Stromal cell of bone marrow (primary cell): ENCODE measurements at regions not wholly inside any gene's neighbourhood (a gene's known extent, or its start where the extent isn't known, plus 50 kb on each side); places are given as distances from the start of the nearest gene placed in this dataset.
"Not testable (repeated sequence)": the region's sequence is repeated elsewhere in the genome, so short reads cannot be mapped to it uniquely, and the experiment has no call there.

Experiments
- DNase-seq: peaks from one replicate; pipeline ENCODE4 v3.0.0-alpha.2; 2012; ENCODE audit warnings: low read depth

- peak; percentile 69 for DNase-seq
These were observed 59.1 kb downstream of the ZNF467 start for GRCh38 chr7:149714081-149714909.

GRCh38 chr7:149713731-149714068, 59.7 kb downstream of the ZNF467 start:
- DNase-seq = no peak

- no peak for DNase-seq
These were observed 60.2 kb downstream of the ZNF467 start for GRCh38 chr7:149713061-149713730.

GRCh38 chr7:149708026-149708425, 65.4 kb downstream of the ZNF467 start:
- no peak for DNase-seq

- DNase-seq = no peak
These were observed 65.9 kb downstream of the ZNF467 start for GRCh38 chr7:149707448-149707886.

- DNase-seq = no peak
These were observed 67.0 kb downstream of the ZNF467 start for GRCh38 chr7:149706398-149706797.

- no peak for DNase-seq
These were observed 68.9 kb downstream of the ZNF467 start for GRCh38 chr7:149704507-149704906.

- DNase-seq = no peak
These were observed 70.2 kb downstream of the ZNF467 start for GRCh38 chr7:149703044-149703650.

GRCh38 chr7:149701495-149702240, 71.7 kb downstream of the ZNF467 start:
- no peak for DNase-seq

- not testable (repeated sequence) for DNase-seq
These were observed 75.6 kb downstream of the ZNF467 start for GRCh38 chr7:149697767-149698166.

GRCh38 chr7:149696280-149696679, 77.1 kb downstream of the ZNF467 start:
- no peak for DNase-seq

- no peak for DNase-seq
These were observed 80.8 kb downstream of the ZNF467 start for GRCh38 chr7:149692557-149692982.

GRCh38 chr7:149692056-149692455, 81.3 kb downstream of the ZNF467 start:
- no peak for DNase-seq

- peak; percentile 31 for DNase-seq
These were observed 82.5 kb downstream of the ZNF467 start for GRCh38 chr7:149690688-149691446.

GRCh38 chr7:149689291-149689721, 84.1 kb downstream of the ZNF467 start:
- no peak for DNase-seq

GRCh38 chr7:149688836-149689235, 84.6 kb downstream of the ZNF467 start:
- no peak for DNase-seq

- not testable (repeated sequence) for DNase-seq
These were observed 85.6 kb downstream of the ZNF467 start for GRCh38 chr7:149687820-149688219.

GRCh38 chr7:149686449-149686848, 86.9 kb downstream of the ZNF467 start:
- DNase-seq = no peak

GRCh38 chr7:149686011-149686410, 87.4 kb downstream of the ZNF467 start:
- DNase-seq = peak; percentile 69

- DNase-seq = no peak
These were observed 87.9 kb downstream of the ZNF467 start for GRCh38 chr7:149685455-149685854.

GRCh38 chr7:149683898-149684297, 89.5 kb downstream of the ZNF467 start:
- no peak for DNase-seq
